Astrocyte of the cerebellum (primary cell): ENCODE measurements at regions not wholly inside any gene's neighbourhood (a gene's known extent, or its start where the extent isn't known, plus 50 kb on each side); places are given as distances from the start of the nearest gene placed in this dataset.

Experiments
- DNase-seq: peaks from one replicate; pipeline ENCODE4 v3.0.0-alpha.2; 2011; ENCODE audit warnings: low read depth
- H3K4me3 ChIP-seq: 2 replicates; pipeline ENCODE4 v1.5.1; 2011; ENCODE audit warnings: mild to moderate bottlenecking, low read depth, low read length, moderate library complexity
- CTCF ChIP-seq: IDR thresholded peaks from 2 replicates; pipeline ENCODE4 v1.5.1; 2012; ENCODE audit warnings: low read length, low read depth, moderate library complexity, mild to moderate bottlenecking; ENCODE audit errors: missing control alignments
- in situ Hi-C: cut with HindIII; loops from 2 replicates; pipeline ENCODE4 v1.10.0; 2017; ENCODE audit warnings: low sequenced_read_pairs

- no peak overlapping the region for H3K4me3 ChIP-seq
- DNase-seq = no peak
- in situ Hi-C loops = no loop called here
- no peak for TF ChIP-seq CTCF
Measured at GRCh38 chr5:88967633-88968585, 84.9 kb upstream of the MEF2C start.

GRCh38 chr5:88964831-88965230 lies 81.8 kb upstream of the MEF2C start:
- TF ChIP-seq CTCF = no peak
- in situ Hi-C loops = no loop called here
- no peak for DNase-seq
- no peak overlapping the region for H3K4me3 ChIP-seq

GRCh38 chr5:88957013-88957412 lies 74.0 kb upstream of the MEF2C start:
- no peak overlapping the region for H3K4me3 ChIP-seq
- no peak for TF ChIP-seq CTCF
- no peak for DNase-seq
- in situ Hi-C loops = no loop called here

GRCh38 chr5:88956416-88956815 lies 73.4 kb upstream of the MEF2C start:
- in situ Hi-C loops = no loop called here

GRCh38 chr5:88955403-88955802 lies 72.4 kb upstream of the MEF2C start:
- no peak for DNase-seq
- no peak overlapping the region for H3K4me3 ChIP-seq
- in situ Hi-C loops = no loop called here
- no peak for TF ChIP-seq CTCF

More at GRCh38 chr5:88956416-88956815, 73.4 kb upstream of the MEF2C start:
- H3K4me3 ChIP-seq = no peak overlapping the region
- no peak for TF ChIP-seq CTCF
- no peak for DNase-seq

- in situ Hi-C loops = no loop called here
- H3K4me3 ChIP-seq = no peak overlapping the region
- DNase-seq = no peak
- no peak for TF ChIP-seq CTCF
Measured at GRCh38 chr5:88954511-88954910, 71.5 kb upstream of the MEF2C start.
